ENCODE measurements at regions not wholly inside any gene's neighbourhood (a gene's known extent, or its start where the extent isn't known, plus 50 kb on each side); places are given as distances from the start of the nearest gene placed in this dataset.
"Not testable (repeated sequence)": the region's sequence is repeated elsewhere in the genome, so short reads cannot be mapped to it uniquely, and the experiment has no call there.

DNA sequence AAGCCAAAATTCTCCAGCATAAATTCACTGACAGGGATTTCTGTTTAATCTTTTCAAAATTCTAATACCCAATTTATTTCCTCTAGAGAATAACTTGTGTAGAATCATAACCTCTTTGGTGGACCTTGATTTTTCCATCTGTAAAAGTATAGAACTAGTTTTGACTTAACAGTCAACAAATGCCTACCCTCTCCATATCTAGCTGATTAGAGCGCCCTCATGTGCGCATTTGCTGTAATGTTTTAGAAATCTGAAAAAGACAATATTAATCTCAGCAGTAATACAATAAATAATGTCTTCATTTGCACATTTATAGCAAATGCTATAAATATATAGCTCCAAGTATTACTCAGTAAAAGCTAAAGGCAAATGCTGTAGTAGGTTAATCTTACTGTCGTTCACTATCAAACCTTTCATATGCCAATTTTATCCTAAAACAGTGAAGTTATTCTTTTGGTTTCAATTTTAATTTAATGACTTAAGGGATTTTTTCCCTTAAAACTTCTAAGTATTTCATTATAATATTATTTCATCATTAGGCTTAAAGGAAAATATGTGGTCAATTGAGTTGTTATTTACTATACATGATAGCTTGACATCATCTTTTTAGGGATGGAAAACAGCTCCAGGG lies 153.6 kb upstream of the EFCAB3 start:
- H3K4me1 Mint-ChIP-seq; H3K36me3 Mint-ChIP-seq; H3K4me3 Mint-ChIP-seq; H3K9me3 Mint-ChIP-seq; DNase-seq (ENCODE audit: low spot score in 2 of 2); H3K27ac Mint-ChIP-seq; ATAC-seq: not testable (repeated sequence)

DNA sequence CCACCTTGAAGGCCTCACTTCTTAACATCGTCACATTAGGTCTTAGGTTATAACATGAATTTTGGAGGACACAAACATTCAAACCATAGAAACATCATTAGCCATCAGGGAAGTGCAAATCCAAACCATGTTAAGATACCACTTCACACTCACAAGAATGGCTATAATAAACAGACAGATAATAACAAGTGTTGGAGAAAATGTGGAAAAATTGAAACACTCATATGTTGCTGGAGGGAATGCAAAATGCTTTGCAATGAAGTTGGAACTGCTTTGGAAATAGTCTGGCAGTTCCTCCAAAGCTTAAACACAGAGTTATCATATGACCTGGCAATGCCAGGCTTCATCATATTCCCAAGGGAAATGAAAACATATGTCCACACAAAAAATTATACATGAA lies 156.8 kb upstream of the EFCAB3 start:
- H3K4me1 Mint-ChIP-seq; DNase-seq (ENCODE audit: low spot score in 2 of 2); H3K36me3 Mint-ChIP-seq; ATAC-seq; H3K27ac Mint-ChIP-seq; H3K9me3 Mint-ChIP-seq; H3K4me3 Mint-ChIP-seq: not testable (repeated sequence)

DNA sequence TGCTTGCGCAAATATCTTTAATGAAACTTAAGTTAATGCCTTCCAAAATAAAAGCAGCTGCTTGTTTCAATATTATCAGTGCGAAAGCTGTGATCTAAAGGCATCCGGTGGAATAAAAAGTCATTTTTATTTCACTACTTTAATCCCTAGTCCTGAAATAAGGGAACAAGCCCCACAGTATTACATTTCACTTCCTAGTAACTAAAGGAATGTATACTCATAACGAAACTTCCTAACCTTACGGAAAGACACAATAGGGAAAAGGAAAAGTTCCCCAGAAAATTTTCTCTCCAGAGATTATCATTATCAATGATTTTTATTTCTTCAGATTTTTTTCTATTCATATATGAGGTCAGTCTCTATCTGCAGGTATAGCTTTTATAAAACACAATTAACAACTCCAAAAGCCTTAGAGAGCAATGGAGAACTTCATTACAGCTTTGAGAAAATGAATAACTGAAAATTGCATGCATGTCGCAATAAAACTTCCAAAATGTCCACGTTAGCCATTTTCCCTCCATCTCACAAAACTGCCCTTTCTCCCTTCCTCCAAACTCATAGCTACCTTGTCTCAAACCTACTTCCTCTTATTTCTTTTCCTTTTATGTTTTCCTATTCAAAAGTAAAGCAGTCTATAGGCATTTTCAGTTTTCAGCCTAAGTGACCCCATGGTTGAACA lies 154.3 kb upstream of the MED13 start:
- H3K27ac Mint-ChIP-seq: no peak overlapping the region
- no peaks in the 10 kb centered on the region for H3K4me1 Mint-ChIP-seq
- DNase-seq (ENCODE audit: low spot score in 2 of 2): no peak
- H3K9me3 Mint-ChIP-seq: no peaks in the 10 kb centered on the region
- H3K4me3 Mint-ChIP-seq: no peak overlapping the region
- H3K36me3 Mint-ChIP-seq: no peaks in the 10 kb centered on the region
- ATAC-seq: no peak

DNA sequence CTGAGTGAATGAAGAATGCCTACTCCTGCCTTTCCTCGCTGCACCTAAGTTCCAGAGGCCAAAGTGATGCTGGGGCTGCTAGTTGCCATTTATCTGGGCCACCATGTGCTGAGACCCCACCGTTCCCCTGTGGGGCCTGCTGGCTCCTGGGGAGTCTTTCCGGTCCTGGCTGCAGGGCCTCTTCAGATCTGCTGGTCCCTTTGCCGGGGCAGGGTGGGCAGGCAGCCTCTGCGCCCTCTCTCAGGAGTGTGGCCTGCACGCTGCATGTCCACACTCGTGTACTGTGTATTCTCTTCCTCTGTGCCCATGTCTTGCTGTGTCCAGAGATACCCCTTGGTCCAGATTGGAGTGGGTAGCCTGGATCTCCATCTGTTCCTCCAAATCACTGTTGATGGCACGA lies 151.8 kb upstream of the MED13 start:
- ATAC-seq (peak; percentile 13), DNase-seq (ENCODE audit: low spot score in 2 of 2) (no peak)
- Mint-ChIP-seq H3K36me3 (no peaks in the 10 kb centered on the region), H3K9me3 (no peaks in the 10 kb centered on the region), H3K4me3 (no peak overlapping the region), H3K4me1 (no peaks in the 10 kb centered on the region), H3K27ac (no peak overlapping the region)

DNA sequence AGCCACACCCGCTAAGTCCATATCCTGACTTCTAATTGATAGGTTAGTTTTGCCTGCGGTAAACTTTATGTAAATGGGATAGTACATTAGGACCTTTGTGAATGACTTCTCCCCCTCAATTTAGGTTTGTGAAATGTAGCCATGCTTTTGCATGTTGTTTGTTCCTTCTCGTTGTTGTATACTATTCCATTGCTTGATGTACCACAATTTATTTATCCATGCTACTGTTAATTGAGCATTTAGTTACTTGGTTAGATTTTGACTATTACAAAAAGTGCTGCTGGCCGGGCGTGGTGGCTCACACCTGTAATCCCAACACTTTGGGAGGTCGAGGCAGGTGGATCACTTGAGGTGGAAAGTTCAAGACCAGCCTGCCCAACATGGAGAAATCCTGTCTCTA lies 150.8 kb upstream of the MED13 start:
- DNase-seq (ENCODE audit: low spot score in 2 of 2); H3K4me3 Mint-ChIP-seq; ATAC-seq; H3K27ac Mint-ChIP-seq; H3K36me3 Mint-ChIP-seq; H3K9me3 Mint-ChIP-seq; H3K4me1 Mint-ChIP-seq: not testable (repeated sequence)

DNA sequence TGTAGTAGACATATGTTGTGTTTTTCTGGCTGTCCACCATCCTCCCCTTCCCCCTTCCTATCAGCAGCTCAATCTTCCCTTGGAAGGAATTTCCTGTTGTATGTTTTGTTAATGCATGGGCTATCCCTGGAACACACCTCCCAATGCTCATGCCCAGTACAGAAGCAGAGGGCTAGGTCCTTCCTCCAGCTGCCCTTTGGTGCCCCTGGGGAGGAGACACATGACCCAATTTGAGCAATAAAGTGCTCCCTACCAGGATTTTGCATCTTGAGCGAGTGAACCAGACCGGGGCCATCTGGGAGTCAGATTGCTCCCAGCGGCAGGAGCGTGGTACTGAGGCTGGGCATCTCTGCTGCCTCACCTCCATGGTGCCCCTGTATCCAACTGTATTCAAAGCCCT lies 141.5 kb upstream of the MED13 start:
- H3K4me1 Mint-ChIP-seq: no peaks in the 10 kb centered on the region
- ATAC-seq (no peak), DNase-seq (ENCODE audit: low spot score in 2 of 2) (no peak)
- no peak overlapping the region for H3K27ac Mint-ChIP-seq
- H3K4me3 Mint-ChIP-seq: no peak overlapping the region
- H3K36me3 Mint-ChIP-seq: no peaks in the 10 kb centered on the region
- H3K9me3 Mint-ChIP-seq: no peaks in the 10 kb centered on the region

DNA sequence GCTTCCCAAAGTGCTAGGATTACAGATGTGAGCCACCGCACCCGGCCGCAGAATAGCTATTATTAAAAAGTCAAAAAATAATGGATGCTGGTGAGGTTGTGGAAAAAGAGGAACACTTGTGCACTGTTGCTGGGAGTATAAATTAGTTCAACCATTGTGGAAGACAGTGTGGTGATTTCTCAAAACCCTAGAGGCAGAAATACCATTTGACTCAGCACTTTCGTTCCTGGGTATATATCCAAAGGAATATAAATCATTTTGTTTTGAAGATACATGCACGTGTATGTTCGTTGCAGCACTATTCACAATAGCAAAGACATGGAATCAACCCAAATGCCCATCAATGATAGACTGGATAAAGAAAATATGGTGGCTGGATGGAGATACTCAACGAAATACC lies 132.1 kb upstream of the MED13 start:
- not testable (repeated sequence) for H3K4me1 Mint-ChIP-seq; DNase-seq (ENCODE audit: low spot score in 2 of 2); ATAC-seq; H3K9me3 Mint-ChIP-seq; H3K36me3 Mint-ChIP-seq; H3K27ac Mint-ChIP-seq; H3K4me3 Mint-ChIP-seq

DNA sequence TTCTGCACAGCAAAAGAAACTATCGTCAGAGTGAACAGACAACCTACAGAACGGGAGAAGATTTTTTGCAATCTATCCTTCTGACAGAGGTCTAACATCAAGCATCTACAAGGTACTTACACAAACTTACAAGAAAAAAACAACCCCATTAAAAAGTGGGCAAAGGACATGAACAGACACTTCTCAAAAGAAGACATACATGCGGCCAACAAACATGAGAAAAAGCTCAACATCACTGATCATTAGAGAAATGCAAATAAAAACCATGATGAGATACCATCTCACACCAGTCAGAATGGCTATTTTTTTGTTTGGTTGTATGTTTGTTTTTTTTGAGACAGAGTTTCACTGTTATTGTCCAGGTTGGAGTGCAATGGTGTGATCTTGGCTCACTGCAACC lies 131.5 kb upstream of the MED13 start:
- ATAC-seq; DNase-seq (ENCODE audit: low spot score in 2 of 2); H3K27ac Mint-ChIP-seq; H3K4me1 Mint-ChIP-seq; H3K9me3 Mint-ChIP-seq; H3K4me3 Mint-ChIP-seq; H3K36me3 Mint-ChIP-seq: not testable (repeated sequence)

DNA sequence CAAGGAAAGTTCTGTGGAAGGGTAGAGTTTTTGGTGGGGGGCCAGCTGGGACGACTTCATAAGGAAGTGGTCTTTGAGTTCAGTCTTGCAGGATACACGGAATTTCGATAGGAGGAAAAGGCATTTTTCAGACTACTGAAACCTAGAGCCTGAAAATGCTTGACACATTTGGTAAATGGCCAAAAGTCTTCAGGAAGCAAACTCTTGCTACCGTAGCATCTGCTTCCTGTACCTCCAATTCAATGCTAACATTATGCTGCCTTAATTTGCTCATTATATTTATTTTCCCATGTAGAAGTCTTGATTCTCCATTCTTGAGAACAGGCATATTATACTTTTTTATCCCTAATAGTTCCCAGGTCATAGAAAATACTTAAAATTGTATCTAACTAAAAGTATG lies 129.3 kb upstream of the MED13 start:
- Mint-ChIP-seq H3K9me3 (no peaks in the 10 kb centered on the region), H3K36me3 (no peaks in the 10 kb centered on the region), H3K4me1 (peaks cover 5% of the 10 kb centered on the region), H3K27ac (no peak overlapping the region), H3K4me3 (no peak overlapping the region)
- ATAC-seq (no peak), DNase-seq (ENCODE audit: low spot score in 2 of 2) (no peak)

DNA sequence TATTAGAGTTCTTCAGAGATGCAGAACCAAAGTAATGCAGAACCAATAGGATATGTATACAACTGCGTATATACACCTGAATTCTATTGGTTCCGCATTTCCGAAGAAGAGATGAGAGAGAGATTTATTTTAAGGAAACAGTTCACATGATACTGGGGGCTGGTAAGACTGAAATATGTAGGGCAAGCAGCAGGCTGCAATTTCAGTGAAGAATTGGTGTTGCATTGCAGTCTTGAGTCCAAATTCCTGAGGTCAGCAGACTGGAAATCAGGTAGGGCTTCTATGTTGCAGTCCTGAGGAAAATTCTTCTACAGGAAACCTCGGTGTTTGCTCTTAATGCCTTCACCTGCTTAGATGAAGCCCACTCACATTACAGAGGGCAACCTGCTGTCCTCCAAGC lies 128.2 kb upstream of the MED13 start:
- DNase-seq (ENCODE audit: low spot score in 2 of 2): no peak
- no peak for ATAC-seq
- Mint-ChIP-seq H3K9me3 (no peaks in the 10 kb centered on the region), H3K36me3 (no peaks in the 10 kb centered on the region), H3K4me1 (peaks cover 5% of the 10 kb centered on the region), H3K27ac (no peak overlapping the region), H3K4me3 (no peak overlapping the region)

DNA sequence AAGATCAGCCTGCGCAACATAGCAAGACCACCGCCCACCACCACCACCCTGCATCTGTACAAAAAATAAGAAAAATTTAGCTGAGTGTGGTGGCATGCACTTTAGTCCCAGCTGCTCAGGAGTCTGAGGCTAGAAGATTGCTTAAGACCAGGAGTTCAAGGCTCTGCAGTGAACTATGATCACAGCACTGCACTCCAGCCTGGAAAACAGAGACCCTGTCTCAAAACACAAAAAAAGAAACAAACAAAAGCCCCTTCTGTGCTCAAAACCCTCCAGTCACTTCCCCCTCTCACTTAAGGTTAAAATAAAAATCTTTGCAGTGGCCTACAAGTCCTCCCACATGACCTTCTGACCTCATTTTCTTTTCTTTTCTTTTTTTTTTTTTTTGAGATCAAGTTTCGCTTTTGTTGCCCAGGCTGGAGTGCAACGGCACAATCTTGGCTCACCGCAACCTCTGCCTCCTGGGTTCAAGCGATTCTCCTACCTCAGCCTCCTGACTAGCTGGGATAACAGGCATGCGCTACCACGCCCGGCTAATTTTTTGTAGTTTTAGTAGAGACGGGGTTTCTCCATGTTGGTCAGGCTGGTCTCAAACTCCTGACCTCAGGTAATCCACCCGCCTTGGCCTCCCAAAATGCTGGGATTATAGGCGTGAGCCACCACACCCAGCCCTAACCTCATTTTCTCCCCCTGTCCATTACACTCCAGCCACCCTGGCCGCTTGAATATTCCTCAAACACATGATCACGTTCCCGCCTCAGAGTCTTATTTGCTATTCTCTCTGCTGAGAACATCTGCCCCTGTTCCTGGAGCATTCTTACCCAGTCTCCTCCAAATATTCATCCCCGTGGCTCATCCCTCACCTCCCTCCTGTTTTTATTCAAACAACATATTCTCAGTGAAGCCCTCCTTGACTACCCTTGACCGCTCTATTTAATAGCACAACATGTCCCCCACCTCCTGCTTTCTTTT lies 126.6 kb upstream of the MED13 start:
- Mint-ChIP-seq H3K4me3 (no peak overlapping the region), H3K36me3 (no peaks in the 10 kb centered on the region), H3K9me3 (no peaks in the 10 kb centered on the region), H3K4me1 (peaks cover 5% of the 10 kb centered on the region), H3K27ac (no peak overlapping the region)
- DNase-seq (ENCODE audit: low spot score in 2 of 2) (no peak), ATAC-seq (no peak)

DNA sequence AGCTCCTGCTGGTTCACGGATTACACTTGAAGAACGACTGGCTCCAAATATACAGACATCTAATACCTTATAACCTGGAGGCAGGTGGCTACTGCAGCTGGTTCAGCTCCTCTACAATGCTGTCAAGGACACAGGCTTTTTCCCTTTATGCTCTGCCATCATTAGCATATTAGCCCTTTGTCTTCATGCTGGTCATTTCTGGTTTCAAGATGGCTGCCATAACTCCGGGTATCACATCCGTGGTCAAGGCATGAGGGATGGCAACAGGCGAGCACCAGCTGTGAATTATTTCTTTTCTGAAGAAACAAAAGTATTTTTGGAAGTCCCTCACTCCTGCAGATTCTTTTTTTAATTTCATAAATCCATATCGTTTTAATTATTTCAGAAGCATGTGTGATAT lies 124.3 kb upstream of the MED13 start:
- no peak for ATAC-seq
- Mint-ChIP-seq H3K4me3 (no peak overlapping the region), H3K4me1 (peaks cover 5% of the 10 kb centered on the region), H3K9me3 (no peaks in the 10 kb centered on the region), H3K27ac (no peak overlapping the region), H3K36me3 (no peaks in the 10 kb centered on the region)
- no peak for DNase-seq (ENCODE audit: low spot score in 2 of 2)

DNA sequence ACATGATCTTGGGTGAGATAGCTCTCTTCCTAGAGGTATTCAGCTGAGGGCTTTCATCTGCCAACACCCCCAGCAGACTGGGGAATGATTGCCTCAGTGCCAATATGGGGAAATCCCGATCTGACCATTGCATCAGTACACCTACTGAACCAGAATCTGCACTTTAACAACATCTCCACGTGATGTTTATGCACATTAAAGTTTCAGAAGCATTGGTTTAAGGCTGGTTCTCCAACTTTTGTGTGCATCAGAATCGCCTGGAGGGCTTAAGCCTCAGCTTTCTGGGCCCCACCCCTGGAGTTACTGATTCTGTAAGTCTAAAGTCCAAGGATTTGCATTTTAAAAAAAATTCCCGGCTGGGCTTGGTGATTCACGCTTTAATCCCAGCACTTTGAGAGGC lies 123.6 kb upstream of the MED13 start:
- no peak overlapping the region for H3K27ac Mint-ChIP-seq
- no peaks in the 10 kb centered on the region for H3K36me3 Mint-ChIP-seq
- peaks cover 5% of the 10 kb centered on the region for H3K4me1 Mint-ChIP-seq
- H3K9me3 Mint-ChIP-seq: no peaks in the 10 kb centered on the region
- no peak for DNase-seq (ENCODE audit: low spot score in 2 of 2)
- H3K4me3 Mint-ChIP-seq: no peak overlapping the region
- no peak for ATAC-seq

DNA sequence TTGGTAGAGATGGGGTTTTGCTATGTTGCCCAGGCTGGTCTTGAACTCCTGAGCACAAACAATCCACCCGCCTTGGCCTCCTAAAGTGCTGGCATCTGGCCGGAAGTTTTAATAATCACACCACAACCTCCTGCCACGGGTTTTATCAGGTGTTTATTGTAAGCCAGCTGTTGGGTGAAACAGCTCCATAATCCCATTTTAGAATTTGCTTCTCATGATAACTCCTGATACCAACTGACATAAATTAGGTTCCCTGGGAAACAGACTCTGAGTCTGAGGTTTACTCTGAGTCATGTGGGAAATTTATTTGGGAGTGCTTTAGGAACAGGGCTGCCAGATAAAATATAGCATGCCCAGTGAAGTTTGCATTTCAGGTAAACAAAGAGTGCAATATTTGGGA lies 122.6 kb upstream of the MED13 start:
- Mint-ChIP-seq H3K36me3 (no peaks in the 10 kb centered on the region), H3K4me1 (peaks cover 5% of the 10 kb centered on the region), H3K9me3 (no peaks in the 10 kb centered on the region), H3K27ac (no peak overlapping the region), H3K4me3 (no peak overlapping the region)
- no peak for DNase-seq (ENCODE audit: low spot score in 2 of 2)
- no peak for ATAC-seq

DNA sequence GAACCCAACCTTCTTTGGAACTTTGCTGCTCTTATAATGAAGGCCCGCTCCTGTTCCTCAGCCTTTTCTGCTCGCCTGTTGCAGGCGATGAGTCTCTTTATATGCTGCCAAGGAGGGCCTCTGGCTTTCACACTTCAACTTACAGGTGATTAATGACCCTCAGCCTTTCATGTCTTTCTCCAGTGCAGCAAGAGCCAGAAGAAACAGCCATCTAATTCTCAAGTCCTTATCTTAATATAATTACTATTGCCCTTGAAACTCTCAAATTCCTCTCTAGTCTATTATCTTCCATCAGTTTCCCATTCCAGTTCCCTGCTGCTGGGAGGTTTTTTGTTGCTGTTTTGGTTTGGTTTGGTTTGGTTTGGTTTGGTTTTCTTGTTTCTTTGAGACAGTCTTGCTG lies 121.8 kb upstream of the MED13 start:
- ATAC-seq (no peak), DNase-seq (ENCODE audit: low spot score in 2 of 2) (no peak)
- H3K9me3 Mint-ChIP-seq: no peaks in the 10 kb centered on the region
- peaks cover 1% of the 10 kb centered on the region for H3K4me1 Mint-ChIP-seq
- no peak overlapping the region for H3K4me3 Mint-ChIP-seq
- H3K36me3 Mint-ChIP-seq: no peaks in the 10 kb centered on the region
- H3K27ac Mint-ChIP-seq: no peak overlapping the region

DNA sequence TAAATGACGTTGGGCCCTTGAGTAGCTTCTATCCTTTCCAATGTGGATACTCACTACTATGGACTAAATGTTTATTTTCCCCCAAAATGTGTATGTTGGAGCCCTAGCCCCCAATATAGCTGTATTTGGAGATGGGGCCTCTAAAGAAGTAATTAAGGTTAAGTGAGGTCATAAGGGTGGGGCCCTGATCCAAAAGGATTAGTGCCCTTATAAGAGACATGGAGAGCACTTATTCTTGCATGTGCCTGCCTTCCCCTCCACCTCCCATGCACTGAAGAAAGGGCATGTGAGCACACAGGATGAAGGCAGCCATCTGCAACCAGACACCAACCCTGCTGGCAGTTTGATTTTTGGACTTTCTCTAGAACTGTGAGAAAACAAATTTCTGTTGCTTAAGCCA lies 115.7 kb upstream of the MED13 start:
- Mint-ChIP-seq H3K36me3 (no peaks in the 10 kb centered on the region), H3K4me1 (no peaks in the 10 kb centered on the region), H3K4me3 (no peak overlapping the region), H3K9me3 (peaks cover 3% of the 10 kb centered on the region), H3K27ac (no peak overlapping the region)
- ATAC-seq (no peak), DNase-seq (ENCODE audit: low spot score in 2 of 2) (no peak)

Data from stimulated activated effector memory CD8-positive, alpha-beta T cell treated with anti-CD3 and anti-CD28 coated beads, Interleukin-12 subunit alpha, Interleukin-12 subunit beta, amount 100 ng/mL, for 72 hours (primary cell).